NCI-H1694 treated with DMSO at 0.1 percent for 48 hours (cell line): ENCODE measurements at regions not wholly inside any gene's neighbourhood (a gene's known extent, or its start where the extent isn't known, plus 50 kb on each side); places are given as distances from the start of the nearest gene placed in this dataset.
"Not testable (repeated sequence)": the region's sequence is repeated elsewhere in the genome, so short reads cannot be mapped to it uniquely, and the experiment has no call there.

Experiments used
- DNase-seq: peaks from one replicate; lab custom pipeline; 2025; lab: John Stamatoyannopoulos, UW

- DNase-seq, result not testable (repeated sequence)
Observed at GRCh38 chr17:30639391-30639790, 162.2 kb downstream of the GOSR1 start.

- DNase-seq, result not testable (repeated sequence)
Observed at GRCh38 chr17:30638968-30639367, 161.8 kb downstream of the GOSR1 start.

GRCh38 chr17:30631651-30632050, 154.4 kb downstream of the GOSR1 start:
- DNase-seq, result not testable (repeated sequence)

- not testable (repeated sequence) for DNase-seq
Observed at GRCh38 chr17:30625380-30625779, 148.2 kb downstream of the GOSR1 start.

- DNase-seq, result not testable (repeated sequence)
Observed at GRCh38 chr17:30624180-30624579, 147.0 kb downstream of the GOSR1 start.

GRCh38 chr17:30609682-30610081, 132.5 kb downstream of the GOSR1 start:
- not testable (repeated sequence) for DNase-seq

GRCh38 chr17:30605523-30605922, 128.3 kb downstream of the GOSR1 start:
- no peak for DNase-seq

- DNase-seq, result no peak
Observed at GRCh38 chr17:30605027-30605426, 127.8 kb downstream of the GOSR1 start.

GRCh38 chr17:30602396-30602795, 125.2 kb downstream of the GOSR1 start:
- not testable (repeated sequence) for DNase-seq

GRCh38 chr17:30601984-30602383, 124.8 kb downstream of the GOSR1 start:
- not testable (repeated sequence) for DNase-seq

GRCh38 chr17:30600830-30601494, 123.8 kb downstream of the GOSR1 start:
- DNase-seq, result no peak

- DNase-seq, result peak; percentile 80
Observed at GRCh38 chr17:30600060-30600829, 123.0 kb downstream of the GOSR1 start.

- no peak for DNase-seq
Observed at GRCh38 chr17:30599428-30600059, 122.3 kb downstream of the GOSR1 start.

- no peak for DNase-seq
Observed at GRCh38 chr17:30597776-30598288, 120.6 kb downstream of the GOSR1 start.

- DNase-seq, result not testable (repeated sequence)
Observed at GRCh38 chr17:30596948-30597775, 120.0 kb downstream of the GOSR1 start.

- not testable (repeated sequence) for DNase-seq
Observed at GRCh38 chr17:30594953-30595371, 117.8 kb downstream of the GOSR1 start.

GRCh38 chr17:30594223-30594952, 117.2 kb downstream of the GOSR1 start:
- no peak for DNase-seq

GRCh38 chr17:30590081-30590733, 113.0 kb downstream of the GOSR1 start:
- DNase-seq, result no peak

GRCh38 chr17:30589431-30589830, 112.2 kb downstream of the GOSR1 start:
- no peak for DNase-seq

- no peak for DNase-seq
Observed at GRCh38 chr17:30588798-30589247, 111.6 kb downstream of the GOSR1 start.
